Stimulated activated naive B cell treated with anti-CD40 and anti-IgM and Interleukin-4, amounts not matched to agents 10 μg/mL and 1 μg/mL and 100 μg/mL, for 72 hours (primary cell): ENCODE measurements at regions not wholly inside any gene's neighbourhood (a gene's known extent, or its start where the extent isn't known, plus 50 kb on each side); places are given as distances from the start of the nearest gene placed in this dataset.
"Not testable (repeated sequence)": the region's sequence is repeated elsewhere in the genome, so short reads cannot be mapped to it uniquely, and the experiment has no call there.

ENCODE experiments used
- ATAC-seq, 2 donors: fragments of 150-1000 bp; cut with Tn5 transposase; replicated peaks; 2 replicates each; pipeline ENCODE4 v1.10.0; 2021; ENCODE audit warnings: moderate library complexity in 1 of 2
- DNase-seq: peaks from one replicate; pipeline ENCODE4 v3.0.0; 2021
- H3K27ac Mint-ChIP-seq: one replicate; pipeline ENCODE4 v1.8.0; 2022; ENCODE audit warnings: mild to moderate bottlenecking, mixed read lengths
- H3K27me3 Mint-ChIP-seq, 2 donors: one replicate each; pipeline ENCODE4 v1.8.0; 2022; ENCODE audit warnings: mixed read lengths in 2 of 2
- H3K36me3 Mint-ChIP-seq, 2 donors: one replicate each; pipeline ENCODE4 v1.8.0; 2022; ENCODE audit warnings: mixed read lengths in 2 of 2, mild to moderate bottlenecking in 1 of 2
- H3K4me1 Mint-ChIP-seq, 2 donors: one replicate each; pipeline ENCODE4 v1.8.0; 2022; ENCODE audit warnings: mixed read lengths in 2 of 2, mild to moderate bottlenecking in 1 of 2
- H3K4me3 Mint-ChIP-seq, 2 donors: one replicate each; pipeline ENCODE4 v1.8.0; 2022; ENCODE audit warnings: mild to moderate bottlenecking in 2 of 2, mixed read lengths in 2 of 2, moderate library complexity in 1 of 2
- H3K9me3 Mint-ChIP-seq, 2 donors: one replicate each; pipeline ENCODE4 v1.8.0; 2022; ENCODE audit warnings: mixed read lengths in 2 of 2, mild to moderate bottlenecking in 1 of 2

DNA sequence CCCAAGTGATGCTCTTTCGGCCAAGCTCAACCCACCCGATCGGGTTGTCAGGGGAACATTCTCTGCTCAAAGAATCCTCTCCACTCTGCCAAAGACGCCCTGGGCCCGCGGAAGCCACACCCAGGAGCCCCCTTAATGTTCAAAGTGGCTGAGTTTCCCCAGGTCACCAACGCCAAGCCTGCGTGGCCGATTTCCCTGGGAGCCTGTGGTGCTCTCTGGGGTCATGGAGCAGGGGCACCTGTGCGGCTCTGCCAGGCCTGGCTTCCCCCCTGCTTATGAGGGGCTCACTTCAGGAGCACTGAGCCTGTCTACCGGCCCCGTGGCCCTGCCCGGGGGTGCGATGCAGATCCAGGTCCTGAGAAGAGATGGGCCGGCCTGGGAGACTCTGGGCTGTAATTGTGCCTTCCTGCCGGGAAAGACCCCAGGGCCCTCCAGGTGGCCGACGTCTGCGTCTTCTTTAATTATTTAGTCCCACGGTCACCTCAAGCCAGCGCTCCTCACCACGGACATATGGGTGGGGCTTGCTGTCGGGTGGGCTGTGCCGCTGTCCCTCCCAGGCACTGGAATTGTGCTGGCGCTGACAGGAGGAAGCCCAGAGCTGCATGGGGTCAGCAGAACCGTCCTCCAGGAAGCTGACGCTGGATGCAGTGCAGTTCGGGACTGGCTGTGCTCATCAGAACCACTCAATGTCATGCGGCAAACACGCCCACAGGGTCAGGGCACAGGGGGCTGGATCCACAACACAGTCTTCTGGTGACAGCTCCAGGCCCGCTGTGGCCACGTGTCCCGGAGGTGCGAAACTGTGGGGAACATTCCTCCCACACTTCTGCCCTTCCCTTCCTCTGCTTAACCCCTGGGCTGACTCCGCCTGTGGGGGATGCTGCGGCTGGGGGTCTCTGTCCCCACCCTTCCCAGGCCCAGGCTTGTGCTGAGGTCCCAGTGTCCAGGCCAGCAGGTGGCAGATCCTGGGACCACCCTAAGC lies 267.6 kb upstream of the SFSWAP start:
- H3K36me3 Mint-ChIP-seq: no peaks in the 10 kb centered on the region
- ATAC-seq (no peak), DNase-seq (no peak)
- H3K9me3 Mint-ChIP-seq: peaks cover 0 to 3% of the 10 kb centered on the region in 2 donors
- peaks cover 0 to 10% of the 10 kb centered on the region in 2 donors for H3K27me3 Mint-ChIP-seq
- no peaks in the 10 kb centered on the region for H3K4me1 Mint-ChIP-seq
- no peak overlapping the region for H3K4me3 Mint-ChIP-seq
- no peak overlapping the region for H3K27ac Mint-ChIP-seq

DNA sequence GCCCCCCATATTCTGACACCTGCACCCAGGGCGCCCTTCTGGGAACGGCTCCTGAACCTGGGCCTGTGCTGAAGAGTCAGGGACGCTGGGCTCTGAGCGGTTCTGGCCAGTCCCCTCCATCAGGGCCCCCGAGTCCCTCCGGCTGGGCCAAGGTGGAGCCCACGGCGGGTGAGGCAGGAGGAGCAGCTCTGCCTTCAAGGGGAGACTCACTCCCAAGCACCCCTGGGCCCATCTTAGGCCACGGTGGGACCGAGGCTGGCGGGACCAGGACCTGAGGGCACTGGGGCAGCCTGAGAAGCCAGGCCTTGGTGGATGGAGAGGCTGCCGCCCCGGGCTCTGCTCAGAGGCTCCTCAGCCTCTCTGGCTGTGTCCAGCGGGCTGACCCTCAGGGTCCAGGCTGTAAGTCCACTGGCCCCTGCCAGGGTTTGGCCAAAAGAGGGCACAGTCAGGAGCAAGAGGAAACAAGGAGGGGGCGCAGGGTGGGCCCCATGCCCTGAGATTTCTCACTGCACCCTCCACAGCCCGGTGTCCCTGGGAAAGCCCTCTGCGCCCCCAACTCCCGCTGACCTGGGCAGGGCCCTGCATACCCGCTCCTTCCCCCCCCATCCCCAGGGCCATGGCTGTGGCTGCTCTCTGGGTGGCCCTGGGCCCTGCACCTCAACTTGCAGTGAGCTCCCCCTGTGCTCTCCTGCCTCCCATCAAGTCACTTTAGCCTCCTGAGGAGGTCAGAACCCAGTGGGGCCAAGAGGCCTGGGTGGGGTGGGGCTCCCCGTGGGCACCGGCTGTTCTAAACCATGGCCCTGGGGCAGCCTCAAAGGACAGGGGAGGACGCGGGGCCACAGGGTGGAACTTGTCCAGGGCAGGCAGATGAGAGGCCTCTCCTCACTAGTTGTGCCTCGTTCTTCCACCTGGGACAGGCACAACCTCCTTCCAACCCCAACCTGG lies 266.4 kb upstream of the SFSWAP start:
- no peaks in the 10 kb centered on the region for H3K4me1 Mint-ChIP-seq
- H3K36me3 Mint-ChIP-seq: no peaks in the 10 kb centered on the region
- DNase-seq (no peak), ATAC-seq (no peak)
- H3K4me3 Mint-ChIP-seq: no peak overlapping the region
- H3K27me3 Mint-ChIP-seq: peaks cover 0 to 9% of the 10 kb centered on the region in 2 donors
- no peak overlapping the region for H3K27ac Mint-ChIP-seq
- H3K9me3 Mint-ChIP-seq: peaks cover 0 to 3% of the 10 kb centered on the region in 2 donors

DNA sequence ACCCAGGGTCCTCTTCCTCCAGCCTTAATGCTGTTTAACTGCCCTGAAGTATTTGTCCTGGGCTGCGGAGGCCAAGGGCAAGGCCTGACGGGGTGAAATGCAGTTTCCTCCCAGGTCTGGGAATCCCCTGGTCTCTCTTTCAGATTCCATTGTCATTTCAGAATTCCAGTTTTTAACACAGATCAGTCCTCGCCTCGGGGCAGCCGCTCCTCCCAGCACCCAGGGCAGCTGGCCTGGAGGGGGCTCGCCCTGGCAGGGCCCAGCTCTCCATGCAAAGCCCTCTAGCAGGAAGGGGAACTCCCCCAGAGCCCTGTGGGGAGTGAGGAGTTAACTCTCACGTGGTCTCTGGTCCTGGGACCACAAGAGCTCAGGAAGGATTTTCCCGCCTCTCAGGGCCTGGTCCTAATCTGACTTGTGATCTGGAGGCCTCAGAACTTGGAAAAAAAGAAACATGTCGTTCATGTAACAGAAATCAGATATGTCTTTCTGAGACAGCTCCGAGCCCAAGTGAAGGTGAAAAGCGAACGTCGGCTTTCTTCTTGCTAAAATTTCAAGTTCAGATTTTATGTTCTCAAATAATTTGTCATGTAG lies 265.6 kb upstream of the SFSWAP start:
- DNase-seq (no peak), ATAC-seq (peak; percentile 46 to 62)
- no peaks in the 10 kb centered on the region for H3K36me3 Mint-ChIP-seq
- H3K4me1 Mint-ChIP-seq: no peaks in the 10 kb centered on the region
- peaks cover 0 to 9% of the 10 kb centered on the region in 2 donors for H3K27me3 Mint-ChIP-seq
- peaks cover 0 to 3% of the 10 kb centered on the region in 2 donors for H3K9me3 Mint-ChIP-seq
- no peak overlapping the region for H3K27ac Mint-ChIP-seq
- H3K4me3 Mint-ChIP-seq: no peak overlapping the region

DNA sequence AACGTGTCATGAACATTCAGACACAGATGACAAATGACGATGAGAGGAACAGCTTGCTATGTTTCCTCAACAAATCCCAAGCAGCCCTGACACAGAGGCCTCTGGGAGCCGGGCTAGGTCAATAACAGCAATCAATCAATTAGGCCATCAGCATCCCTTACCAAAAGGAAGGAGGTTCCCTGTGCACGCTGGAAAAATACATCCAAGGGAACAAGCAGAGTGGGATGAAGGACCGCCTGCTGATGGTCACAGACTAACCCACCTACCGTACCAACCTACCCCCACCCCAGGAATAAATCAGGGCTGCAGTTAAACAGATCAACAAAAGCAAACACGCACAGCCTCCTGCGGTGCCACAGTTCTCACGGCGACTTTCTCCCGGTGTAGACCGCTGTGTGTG lies 265.1 kb upstream of the SFSWAP start:
- Mint-ChIP-seq H3K4me3 (no peak overlapping the region), H3K4me1 (no peaks in the 10 kb centered on the region), H3K27ac (no peak overlapping the region), H3K9me3 (peaks cover 0 to 3% of the 10 kb centered on the region in 2 donors), H3K36me3 (no peaks in the 10 kb centered on the region), H3K27me3 (peaks cover 0 to 9% of the 10 kb centered on the region in 2 donors)
- ATAC-seq (no peak), DNase-seq (no peak)

DNA sequence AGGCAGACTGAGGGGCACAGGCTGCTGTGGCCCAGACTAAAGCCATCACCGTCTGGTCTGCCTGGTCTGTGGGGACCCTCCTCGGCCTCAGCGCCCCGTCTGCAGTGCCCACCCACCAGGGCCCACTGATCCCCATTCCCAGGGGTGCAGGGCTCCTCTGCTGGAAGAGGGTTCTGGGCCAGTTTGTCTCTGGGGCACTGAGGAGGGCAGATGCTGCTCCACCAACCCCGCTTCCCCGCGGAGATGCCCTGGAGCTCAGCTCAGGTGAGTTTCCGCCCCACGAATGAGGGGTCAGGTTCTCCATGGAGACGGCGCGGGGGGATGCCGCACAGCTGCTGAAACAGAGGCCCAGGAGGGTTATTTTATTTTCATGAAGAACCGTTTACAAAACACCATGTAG lies 263.3 kb upstream of the SFSWAP start:
- not testable (repeated sequence) for ATAC-seq, H3K9me3 Mint-ChIP-seq, H3K36me3 Mint-ChIP-seq, H3K27ac Mint-ChIP-seq, H3K4me3 Mint-ChIP-seq, DNase-seq, H3K4me1 Mint-ChIP-seq
- H3K27me3 Mint-ChIP-seq: peaks cover 7 to 19% of the 10 kb centered on the region in 2 donors

DNA sequence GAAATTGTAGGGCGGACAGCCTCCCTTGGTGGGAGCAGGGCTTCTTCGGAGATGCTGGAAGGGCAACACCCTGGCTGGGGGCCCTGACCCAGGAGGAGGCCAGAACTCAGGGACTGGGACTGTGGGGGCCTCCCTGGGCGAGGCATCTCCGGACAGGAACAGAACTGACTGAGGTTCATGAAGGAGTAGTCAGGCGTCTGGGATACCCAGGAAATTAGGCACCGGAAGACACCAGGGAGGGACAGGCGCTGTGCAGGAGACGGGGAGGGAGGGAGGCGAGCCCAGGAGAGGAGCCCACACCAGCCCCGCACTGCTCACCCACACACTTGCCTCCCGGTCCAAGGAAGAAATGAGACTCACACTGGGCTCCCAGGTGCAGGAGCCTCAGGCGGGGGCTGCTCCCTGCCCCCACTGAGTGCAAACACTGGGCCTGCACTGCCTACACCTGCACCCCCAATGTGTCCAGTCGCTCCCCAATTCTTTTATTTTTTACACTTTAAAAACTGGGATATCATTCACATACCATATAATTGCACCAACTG lies 262.6 kb upstream of the SFSWAP start:
- Mint-ChIP-seq H3K4me3 (no peak overlapping the region), H3K4me1 (no peaks in the 10 kb centered on the region), H3K9me3 (peaks cover 0 to 1% of the 10 kb centered on the region in 2 donors), H3K36me3 (no peaks in the 10 kb centered on the region), H3K27me3 (peaks cover 10 to 19% of the 10 kb centered on the region in 2 donors), H3K27ac (no peak overlapping the region)
- no peak for ATAC-seq
- no peak for DNase-seq

DNA sequence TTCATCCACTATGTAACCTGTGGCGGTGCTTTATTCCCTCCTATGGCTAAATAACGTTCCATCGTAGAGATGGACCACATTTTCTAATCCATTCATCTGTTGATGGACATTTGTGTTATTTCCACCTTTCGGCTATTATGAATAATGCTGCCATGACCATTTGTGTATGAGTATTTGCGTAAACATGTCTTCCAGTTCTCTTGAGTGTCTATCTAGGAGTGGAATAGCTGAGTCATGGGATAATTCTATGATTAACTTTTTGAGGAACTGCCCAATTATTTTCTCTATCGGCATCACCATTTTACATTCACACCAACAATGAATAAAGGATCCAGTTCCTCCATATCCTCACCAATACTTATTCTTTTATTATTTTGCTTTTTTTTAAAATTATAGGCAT lies 261.9 kb upstream of the SFSWAP start:
- DNase-seq (no peak), ATAC-seq (no peak)
- no peak overlapping the region for H3K4me3 Mint-ChIP-seq
- H3K36me3 Mint-ChIP-seq: no peaks in the 10 kb centered on the region
- peaks cover 0 to 1% of the 10 kb centered on the region in 2 donors for H3K9me3 Mint-ChIP-seq
- H3K27me3 Mint-ChIP-seq: peaks cover 10 to 19% of the 10 kb centered on the region in 2 donors
- H3K4me1 Mint-ChIP-seq: no peaks in the 10 kb centered on the region
- H3K27ac Mint-ChIP-seq: no peak overlapping the region

DNA sequence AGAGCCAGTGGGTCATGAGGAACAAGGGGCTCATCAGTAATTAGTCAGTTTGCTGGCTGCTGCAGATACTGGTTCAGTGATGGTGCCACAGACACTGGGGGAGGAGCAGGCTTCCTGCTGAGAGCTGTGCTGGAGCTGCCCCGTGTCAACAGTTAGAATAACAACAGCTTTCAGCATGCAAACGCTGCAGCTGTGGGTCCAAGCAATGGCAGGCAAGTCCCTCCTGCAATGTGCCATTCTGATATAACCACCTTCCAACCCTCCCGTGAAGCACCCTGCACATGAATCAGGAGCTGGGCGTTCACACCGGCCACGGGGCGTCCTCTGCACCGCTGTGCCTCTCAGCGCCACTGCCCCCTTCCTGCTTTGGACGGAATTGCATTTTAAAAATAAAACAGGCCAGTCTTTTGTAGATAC lies 258.4 kb upstream of the SFSWAP start:
- peaks cover 29 to 30% of the 10 kb centered on the region in 2 donors for H3K27me3 Mint-ChIP-seq
- peaks cover 0 to 1% of the 10 kb centered on the region in 2 donors for H3K9me3 Mint-ChIP-seq
- H3K27ac Mint-ChIP-seq: no peak overlapping the region
- DNase-seq (no peak), ATAC-seq (peak; percentile 29 to 40)
- H3K4me3 Mint-ChIP-seq: no peak overlapping the region
- H3K36me3 Mint-ChIP-seq: no peaks in the 10 kb centered on the region
- no peaks in the 10 kb centered on the region for H3K4me1 Mint-ChIP-seq

DNA sequence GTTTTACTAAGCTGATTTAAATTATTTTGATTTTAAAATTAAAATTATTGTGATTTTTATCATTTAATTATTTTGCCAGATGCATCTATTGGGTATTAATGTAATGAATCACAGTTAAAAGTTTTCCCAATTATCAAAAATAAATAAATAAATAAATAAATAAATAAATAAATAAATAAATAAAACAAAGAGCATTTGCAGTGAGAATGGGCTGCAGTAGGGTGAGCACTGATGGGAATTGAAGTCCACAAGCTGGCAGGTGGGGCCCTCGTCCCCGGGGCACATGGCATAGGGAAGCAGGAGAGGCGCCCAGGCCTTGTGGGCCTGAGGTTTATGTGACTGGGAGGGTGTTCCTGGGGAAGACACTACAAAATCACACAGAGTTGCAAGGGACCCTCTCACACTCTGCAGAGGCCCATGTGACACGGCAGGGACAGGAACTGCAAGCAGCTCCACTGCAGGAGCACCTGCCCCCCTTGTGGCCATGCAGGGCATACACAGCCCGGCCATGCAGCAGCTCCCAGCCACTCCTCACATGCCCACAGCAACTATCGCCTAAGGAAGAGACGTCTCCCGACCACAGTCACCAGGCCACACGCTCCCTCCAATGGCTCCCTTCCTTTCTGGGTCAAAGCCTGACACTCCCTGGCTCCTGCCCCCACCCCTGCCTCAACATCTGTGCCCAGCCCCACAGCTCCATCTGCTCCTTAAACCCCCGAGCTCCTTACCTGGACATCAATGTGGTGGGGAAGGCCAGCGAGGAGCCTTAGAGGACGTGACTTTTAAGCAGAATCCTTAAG lies 256.3 kb upstream of the SFSWAP start:
- peaks cover 0 to 1% of the 10 kb centered on the region in 2 donors for H3K9me3 Mint-ChIP-seq
- peak; percentile 39 for DNase-seq
- peak; percentile 95 to 99 for ATAC-seq
- no peaks in the 10 kb centered on the region for H3K36me3 Mint-ChIP-seq
- H3K4me3 Mint-ChIP-seq: no peak overlapping the region
- H3K4me1 Mint-ChIP-seq: no peaks in the 10 kb centered on the region
- H3K27me3 Mint-ChIP-seq: peaks cover 41 to 48% of the 10 kb centered on the region in 2 donors
- H3K27ac Mint-ChIP-seq: no peak overlapping the region

DNA sequence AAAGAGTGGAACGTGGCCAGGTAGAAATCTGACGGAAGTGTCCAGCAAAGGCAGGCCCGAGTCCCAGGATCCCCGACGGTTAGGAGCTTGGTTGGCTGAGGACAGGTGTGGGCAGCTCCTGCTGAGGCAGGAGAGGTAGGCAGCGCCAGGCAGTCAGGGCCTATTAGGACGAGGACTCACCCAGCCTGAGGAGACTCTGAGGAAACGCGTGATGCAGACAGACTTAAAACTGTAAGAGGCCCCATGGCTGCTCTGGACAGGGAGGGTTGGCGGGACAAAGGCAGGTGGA lies 255.7 kb upstream of the SFSWAP start:
- Mint-ChIP-seq H3K36me3 (no peaks in the 10 kb centered on the region), H3K9me3 (peaks cover 0 to 1% of the 10 kb centered on the region in 2 donors), H3K4me3 (no peak overlapping the region), H3K4me1 (no peaks in the 10 kb centered on the region), H3K27me3 (peaks cover 41 to 48% of the 10 kb centered on the region in 2 donors), H3K27ac (no peak overlapping the region)
- DNase-seq (no peak), ATAC-seq (no peak)

DNA sequence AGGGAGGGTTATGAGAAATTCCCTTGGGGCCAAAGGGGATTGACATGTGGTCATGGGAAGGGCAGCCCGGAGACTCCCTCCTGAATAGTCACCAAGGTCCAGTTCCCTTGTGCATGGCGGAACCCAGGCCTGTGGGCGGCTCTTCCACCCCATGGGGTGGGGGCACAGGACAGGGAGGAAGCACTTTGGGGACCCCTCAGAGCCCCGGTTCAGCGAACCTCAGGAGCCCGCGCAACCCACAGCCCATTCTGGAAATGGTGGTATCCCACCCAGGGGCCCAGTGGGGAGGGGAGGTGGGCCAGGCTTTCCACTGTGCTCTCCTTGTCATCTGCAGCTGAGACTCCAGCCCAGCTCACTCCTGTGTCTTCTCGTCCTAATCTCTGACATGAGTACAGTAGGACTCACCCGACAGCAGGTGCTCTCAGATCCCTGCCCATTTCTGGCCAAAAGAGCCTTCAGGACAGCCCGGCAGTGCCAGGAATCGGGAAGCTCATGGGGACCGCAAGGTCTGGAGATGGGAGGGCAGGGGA lies 255.2 kb upstream of the SFSWAP start:
- H3K36me3 Mint-ChIP-seq: no peaks in the 10 kb centered on the region
- H3K4me1 Mint-ChIP-seq: no peaks in the 10 kb centered on the region
- ATAC-seq: no peak

DNA sequence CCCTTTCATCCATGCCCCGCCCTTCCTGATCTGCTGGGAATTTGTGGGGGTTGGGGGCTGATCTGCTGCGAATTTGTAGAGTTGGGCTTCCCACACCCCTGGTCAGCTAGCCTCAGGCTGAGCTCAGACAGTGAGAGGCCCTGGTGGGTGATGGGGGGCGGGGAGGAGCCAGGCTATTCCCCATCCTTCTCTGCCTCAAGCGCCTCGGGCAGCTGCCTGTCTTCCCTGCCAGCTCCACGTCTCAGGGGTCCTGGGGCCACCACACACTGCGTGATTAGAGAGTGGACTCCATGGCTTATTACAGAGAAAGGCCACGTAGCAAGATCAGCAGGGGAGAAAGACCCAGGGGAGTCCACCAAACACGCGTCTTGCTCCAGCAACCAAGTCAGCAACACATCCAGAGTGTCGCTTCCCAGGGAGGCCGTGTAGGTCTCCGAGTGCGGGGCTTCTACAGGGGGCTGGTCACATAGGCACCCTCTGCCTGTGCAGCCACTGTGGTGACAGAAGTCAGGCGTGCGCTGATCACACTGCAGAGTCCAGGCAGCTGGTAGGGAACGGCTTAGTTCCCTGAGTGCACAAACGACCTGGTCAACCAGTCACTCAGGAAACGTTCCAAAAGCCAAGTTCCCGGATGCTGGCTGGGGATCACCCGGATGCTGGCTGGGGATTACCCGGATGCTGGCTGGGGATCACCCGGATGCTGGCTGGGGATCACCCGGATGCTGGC lies 254.4 kb upstream of the SFSWAP start:
- H3K27ac Mint-ChIP-seq: no peak overlapping the region
- DNase-seq (no peak), ATAC-seq (no peak)
- peaks cover 47 to 52% of the 10 kb centered on the region in 2 donors for H3K27me3 Mint-ChIP-seq
- no peak overlapping the region for H3K4me3 Mint-ChIP-seq
- no peaks in the 10 kb centered on the region for H3K36me3 Mint-ChIP-seq
- H3K4me1 Mint-ChIP-seq: no peaks in the 10 kb centered on the region
- H3K9me3 Mint-ChIP-seq: no peaks in the 10 kb centered on the region

More for the DNA sequence above, 255.2 kb upstream of the SFSWAP start:
- H3K9me3 Mint-ChIP-seq: peaks cover 0 to 1% of the 10 kb centered on the region in 2 donors
- peaks cover 45 to 52% of the 10 kb centered on the region in 2 donors for H3K27me3 Mint-ChIP-seq
- DNase-seq: no peak
- H3K4me3 Mint-ChIP-seq: no peak overlapping the region
- H3K27ac Mint-ChIP-seq: no peak overlapping the region

DNA sequence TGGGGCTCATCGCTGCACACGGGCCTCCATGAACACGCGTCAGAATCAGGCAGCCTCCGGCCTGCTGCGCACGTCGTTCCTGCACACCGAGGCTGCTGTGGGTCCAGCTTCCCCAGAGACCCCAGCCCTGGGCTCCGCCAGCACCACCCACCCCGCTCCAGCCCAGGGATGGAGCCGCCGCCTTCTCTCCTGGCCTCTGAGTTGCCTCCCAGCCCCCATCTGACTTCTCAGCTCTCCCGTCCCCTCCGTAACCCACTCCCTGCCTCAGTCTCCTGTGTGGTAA lies 253.9 kb upstream of the SFSWAP start:
- Mint-ChIP-seq H3K36me3 (no peaks in the 10 kb centered on the region), H3K27me3 (peaks cover 44 to 52% of the 10 kb centered on the region in 2 donors), H3K27ac (no peak overlapping the region), H3K4me1 (no peaks in the 10 kb centered on the region), H3K4me3 (no peak overlapping the region), H3K9me3 (no peaks in the 10 kb centered on the region)
- no peak for ATAC-seq
- DNase-seq: no peak
